B cell (primary cell): ENCODE measurements at regions not wholly inside any gene's neighbourhood (a gene's known extent, or its start where the extent isn't known, plus 50 kb on each side); places are given as distances from the start of the nearest gene placed in this dataset.

Experiments used
- CTCF ChIP-seq: fragments of 200-600 bp; IDR thresholded peaks from one replicate; pipeline ENCODE4 v1.8.0; 2022; ENCODE audit warnings: antibody characterized with exemption, mild to moderate bottlenecking
- EZH2 ChIP-seq: IDR thresholded peaks from 2 replicates; pipeline ENCODE4 v1.6.1; 2012; ENCODE audit warnings: borderline replicate concordance, low read depth, mild to moderate bottlenecking, moderate library complexity, low read length; ENCODE audit not compliant: insufficient read depth, poor library complexity, severe bottlenecking

GRCh38 chr6:11463398-11463780 lies 74.2 kb upstream of the TMEM170B start:
- TF ChIP-seq EZH2 (no peak), CTCF (no peak)
